C4-2B (cell line): ENCODE measurements at regions not wholly inside any gene's neighbourhood (a gene's known extent, or its start where the extent isn't known, plus 50 kb on each side); places are given as distances from the start of the nearest gene placed in this dataset.

Experiments
- H3K27ac ChIP-seq: fragments of 450-650 bp; 2 replicates; pipeline ENCODE4 v1.5.1; 2017
- ZFX ChIP-seq: fragments of 450-650 bp; IDR thresholded peaks from 2 replicates; pipeline ENCODE4 v1.6.1; 2017
- TF ChIP-seq, protein P1 (sequence below): fragments of 450-650 bp; conservative IDR thresholded peaks from 2 replicates; pipeline ENCODE4 v1.5.1; 2017; ENCODE audit warnings: mild to moderate bottlenecking

DNA sequence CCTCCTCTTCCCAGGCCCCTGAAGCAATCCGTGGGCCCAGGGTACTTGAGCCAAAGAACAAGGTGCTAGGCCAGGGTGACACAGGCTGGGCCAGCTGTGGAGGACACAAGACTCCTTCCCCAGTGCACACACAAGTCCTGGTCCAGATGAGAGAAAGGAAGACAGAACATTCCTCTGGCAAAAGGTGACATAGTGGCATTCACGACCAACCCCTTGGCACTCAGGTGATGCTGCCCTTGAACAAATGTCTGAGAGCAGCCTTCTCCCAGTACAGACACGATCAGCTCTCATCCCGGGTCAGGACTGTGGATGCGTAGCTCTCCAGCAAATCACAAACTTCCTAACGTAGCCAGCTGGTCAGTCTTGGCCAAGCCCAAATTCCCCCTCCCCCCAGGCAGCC, 118.5 kb downstream of the OAT start:
- no peak overlapping the region for H3K27ac ChIP-seq
- TF ChIP-seq, protein P1, sequence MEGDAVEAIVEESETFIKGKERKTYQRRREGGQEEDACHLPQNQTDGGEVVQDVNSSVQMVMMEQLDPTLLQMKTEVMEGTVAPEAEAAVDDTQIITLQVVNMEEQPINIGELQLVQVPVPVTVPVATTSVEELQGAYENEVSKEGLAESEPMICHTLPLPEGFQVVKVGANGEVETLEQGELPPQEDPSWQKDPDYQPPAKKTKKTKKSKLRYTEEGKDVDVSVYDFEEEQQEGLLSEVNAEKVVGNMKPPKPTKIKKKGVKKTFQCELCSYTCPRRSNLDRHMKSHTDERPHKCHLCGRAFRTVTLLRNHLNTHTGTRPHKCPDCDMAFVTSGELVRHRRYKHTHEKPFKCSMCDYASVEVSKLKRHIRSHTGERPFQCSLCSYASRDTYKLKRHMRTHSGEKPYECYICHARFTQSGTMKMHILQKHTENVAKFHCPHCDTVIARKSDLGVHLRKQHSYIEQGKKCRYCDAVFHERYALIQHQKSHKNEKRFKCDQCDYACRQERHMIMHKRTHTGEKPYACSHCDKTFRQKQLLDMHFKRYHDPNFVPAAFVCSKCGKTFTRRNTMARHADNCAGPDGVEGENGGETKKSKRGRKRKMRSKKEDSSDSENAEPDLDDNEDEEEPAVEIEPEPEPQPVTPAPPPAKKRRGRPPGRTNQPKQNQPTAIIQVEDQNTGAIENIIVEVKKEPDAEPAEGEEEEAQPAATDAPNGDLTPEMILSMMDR, result no peak
- TF ChIP-seq ZFX, result no peak

DNA sequence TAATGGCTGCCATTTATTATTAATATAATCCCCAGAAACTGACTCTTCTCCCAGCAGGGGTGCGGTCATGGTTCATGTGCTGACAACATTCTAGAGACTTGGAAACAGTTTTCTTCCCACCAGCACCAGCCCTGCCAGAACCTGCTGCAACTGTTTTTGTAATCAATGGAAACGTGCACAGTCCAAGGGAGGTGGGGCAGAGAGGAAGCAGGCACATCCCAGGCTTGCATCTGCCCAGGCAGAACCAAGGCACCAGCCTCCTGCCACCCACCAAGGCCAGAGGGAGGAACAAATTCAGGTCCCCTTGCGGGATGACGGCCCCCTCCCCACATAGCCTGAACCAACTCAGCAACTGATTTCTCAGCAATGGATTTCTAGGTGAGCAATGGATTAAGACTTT, 119.0 kb downstream of the OAT start:
- H3K27ac ChIP-seq, result no peak overlapping the region
- no peak for TF ChIP-seq ZFX
- TF ChIP-seq, protein P1, result no peak

DNA sequence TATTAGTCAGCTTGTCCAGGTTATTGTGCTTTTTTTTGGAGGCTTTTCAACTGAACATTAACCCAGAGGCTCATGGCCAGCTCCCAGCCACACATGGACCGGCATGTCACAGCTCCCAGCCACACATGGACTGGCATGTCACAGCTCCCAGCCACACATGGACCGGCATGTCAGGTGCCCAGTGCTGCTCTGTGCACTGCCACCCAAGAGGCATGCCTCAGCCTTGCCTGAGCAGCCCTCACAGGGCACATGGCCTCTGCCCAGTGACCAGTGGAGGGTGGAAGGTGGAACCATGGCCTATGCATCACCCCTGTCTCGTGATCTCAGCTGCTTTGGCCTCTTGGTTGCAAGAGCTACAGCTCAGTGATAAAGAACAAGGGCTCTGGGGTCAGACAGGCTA, 119.8 kb downstream of the OAT start:
- TF ChIP-seq, protein P1, result no peak
- TF ChIP-seq ZFX, result no peak
- no peak overlapping the region for H3K27ac ChIP-seq

DNA sequence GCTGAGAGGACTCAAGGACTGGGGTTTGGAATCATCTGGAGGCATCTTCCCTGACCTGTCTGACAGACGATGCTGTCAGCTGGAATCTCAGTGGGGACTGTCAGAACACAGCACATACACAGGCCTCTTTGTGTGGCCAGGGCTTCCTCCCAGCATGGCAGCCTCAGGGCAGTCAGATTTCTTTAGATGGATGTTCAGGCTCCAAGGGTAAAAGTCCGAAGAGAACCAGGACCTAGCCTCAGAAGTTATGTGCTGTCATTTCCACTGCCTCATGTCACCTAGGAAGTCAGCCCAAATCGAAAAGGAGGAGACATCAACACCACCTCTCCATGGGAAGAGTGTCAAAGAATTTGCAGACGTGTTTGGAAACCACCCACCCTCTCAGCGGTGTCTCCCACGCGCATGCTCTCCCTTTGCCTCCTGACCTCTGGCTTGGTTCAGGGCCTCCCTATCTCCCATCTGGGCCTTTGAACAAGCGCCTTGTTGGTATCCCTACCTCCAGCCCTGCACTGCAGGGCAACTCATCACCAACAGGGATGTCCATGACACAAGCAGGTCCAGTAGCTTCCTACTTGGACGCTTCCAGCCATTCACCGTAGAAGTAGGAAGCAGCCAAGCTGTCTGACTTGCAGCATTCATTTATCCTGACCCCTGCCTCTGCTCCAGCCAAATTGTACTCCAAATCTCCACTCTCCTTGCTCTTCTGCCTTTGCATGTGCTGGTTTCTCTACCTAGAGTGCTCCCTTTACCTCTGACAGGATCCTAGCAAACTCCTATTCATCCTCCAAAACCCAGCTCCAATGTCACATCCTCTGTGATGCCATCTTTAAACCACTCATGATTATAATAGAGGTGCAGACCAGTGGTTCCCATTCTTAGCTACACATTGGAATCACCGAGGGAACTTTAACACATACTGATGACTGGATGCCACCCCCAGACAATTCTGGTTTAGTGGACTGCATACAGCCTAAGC, 121.6 kb downstream of the OAT start:
- TF ChIP-seq, protein P1, result no peak
- no peak for TF ChIP-seq ZFX
- no peak overlapping the region for H3K27ac ChIP-seq

DNA sequence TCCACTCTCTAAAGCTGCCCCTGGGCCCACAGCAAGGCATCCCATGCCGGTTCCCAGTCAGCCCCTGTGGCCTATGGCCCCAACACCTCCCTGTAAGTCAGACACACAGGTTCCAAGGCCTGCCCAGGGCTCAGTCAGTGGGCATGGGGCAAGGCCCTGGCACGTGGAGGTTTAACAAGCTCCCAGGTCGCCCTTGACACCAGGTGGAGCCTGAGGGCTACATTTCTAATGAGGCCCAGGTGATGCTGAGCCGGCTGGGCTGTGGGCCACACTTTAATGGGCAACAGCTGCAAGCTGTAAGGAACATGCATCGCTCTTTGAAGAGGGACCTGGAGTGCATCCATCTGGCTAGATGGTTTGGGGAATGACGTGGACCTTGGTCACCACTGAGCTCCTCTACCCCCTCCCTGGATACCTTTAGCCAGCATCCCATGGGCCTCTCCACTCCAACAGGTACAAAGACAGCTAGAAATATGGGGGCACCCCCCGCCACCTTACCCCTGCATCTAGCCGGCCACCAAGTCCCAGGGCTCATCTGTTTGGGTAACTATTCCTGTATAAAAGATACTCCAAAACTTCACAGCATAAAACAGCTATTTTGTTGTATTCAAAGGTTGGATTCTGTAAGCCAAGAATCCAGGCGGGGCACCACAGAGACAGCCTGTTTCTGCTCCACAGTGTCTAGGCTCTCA, 122.5 kb downstream of the OAT start:
- TF ChIP-seq, protein P1, result no peak
- no peak for TF ChIP-seq ZFX
- H3K27ac ChIP-seq, result no peak overlapping the region

DNA sequence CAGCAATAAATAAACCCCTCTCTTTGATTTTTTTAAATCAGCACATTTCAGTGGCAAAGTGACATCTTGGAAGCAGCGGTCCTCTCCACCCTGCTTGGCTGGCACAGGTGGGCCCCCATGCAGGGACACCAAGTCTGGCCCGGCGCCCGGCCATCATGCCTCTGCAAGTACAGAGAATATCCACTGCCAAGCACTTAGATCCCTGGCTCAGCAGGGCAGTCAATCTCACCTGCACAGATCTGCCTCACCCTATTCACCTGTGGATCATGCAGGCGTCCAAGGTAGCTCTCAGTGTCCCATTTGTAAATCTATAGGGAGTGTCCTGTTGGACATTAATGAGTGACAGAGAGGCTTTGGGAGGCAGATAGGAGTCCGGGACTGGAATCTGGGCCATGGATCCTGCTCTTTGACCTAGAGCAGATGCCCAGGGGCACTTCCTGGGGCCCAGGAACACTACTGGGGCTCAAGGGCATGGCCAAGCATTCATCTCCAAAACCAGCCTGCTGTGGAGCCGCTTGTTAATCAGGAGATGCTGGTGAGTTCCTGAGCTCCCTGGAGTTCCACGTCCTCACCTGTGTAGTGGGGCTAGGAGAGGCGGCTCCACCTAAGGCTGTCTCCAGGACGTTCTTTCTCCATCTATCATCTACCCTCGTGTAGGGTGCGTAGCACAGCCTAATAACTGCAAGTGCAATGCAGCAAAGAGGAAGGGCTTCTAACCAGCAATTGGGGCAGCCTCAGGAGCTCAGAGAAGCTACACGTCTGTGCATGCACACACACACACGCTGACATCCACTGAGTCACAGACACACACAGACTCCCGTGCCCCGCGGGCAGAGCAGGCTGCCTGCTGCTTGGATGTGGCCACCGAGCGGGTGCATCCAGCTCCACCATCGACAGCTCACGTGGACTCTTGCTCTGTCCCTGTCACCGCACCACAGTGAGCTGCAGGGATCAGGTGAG, 123.6 kb downstream of the OAT start:
- TF ChIP-seq, protein P1, result no peak
- no peak for TF ChIP-seq ZFX
- H3K27ac ChIP-seq, result no peak overlapping the region
